LHCN-M2 (cell line): ENCODE measurements at regions not wholly inside any gene's neighbourhood (a gene's known extent, or its start where the extent isn't known, plus 50 kb on each side); places are given as distances from the start of the nearest gene placed in this dataset.

Source experiments
- DNase-seq: peaks from one replicate; pipeline ENCODE4 v3.0.0-alpha.2; 2012; ENCODE audit warnings: low read depth

- DNase-seq, result no peak
Observed at GRCh38 chr14:101352567-101352966, 208.7 kb upstream of the DIO3 start.

GRCh38 chr14:101353422-101353821 is 207.9 kb upstream of the DIO3 start:
- DNase-seq, result no peak

- DNase-seq, result no peak
Observed at GRCh38 chr14:101354726-101355125, 206.6 kb upstream of the DIO3 start.

GRCh38 chr14:101355284-101355683 is 206.0 kb upstream of the DIO3 start:
- DNase-seq, result no peak

- no peak for DNase-seq
Observed at GRCh38 chr14:101357038-101357437, 204.3 kb upstream of the DIO3 start.

- no peak for DNase-seq
Observed at GRCh38 chr14:101357559-101358319, 203.6 kb upstream of the DIO3 start.

GRCh38 chr14:101358320-101359125 is 202.8 kb upstream of the DIO3 start:
- no peak for DNase-seq

GRCh38 chr14:101359221-101360053 is 201.9 kb upstream of the DIO3 start:
- peak; percentile 1 for DNase-seq

GRCh38 chr14:101360054-101360911 is 201.0 kb upstream of the DIO3 start:
- no peak for DNase-seq

GRCh38 chr14:101361044-101361443 is 200.3 kb upstream of the DIO3 start:
- DNase-seq, result no peak

GRCh38 chr14:101361451-101362433 is 199.6 kb upstream of the DIO3 start:
- DNase-seq, result no peak

GRCh38 chr14:101362529-101363260 is 198.6 kb upstream of the DIO3 start:
- no peak for DNase-seq

- no peak for DNase-seq
Observed at GRCh38 chr14:101363261-101363555, 198.1 kb upstream of the DIO3 start.

- no peak for DNase-seq
Observed at GRCh38 chr14:101363880-101364391, 197.4 kb upstream of the DIO3 start.

GRCh38 chr14:101364503-101365328 is 196.6 kb upstream of the DIO3 start:
- DNase-seq, result no peak

- DNase-seq, result no peak
Observed at GRCh38 chr14:101365329-101366158, 195.8 kb upstream of the DIO3 start.
